GM12892 (cell line): ENCODE measurements at regions not wholly inside any gene's neighbourhood (a gene's known extent, or its start where the extent isn't known, plus 50 kb on each side); places are given as distances from the start of the nearest gene placed in this dataset.

Source experiments
- POLR2A ChIP-seq: IDR thresholded peaks from 2 replicates; pipeline ENCODE4 v1.6.1; 2011; ENCODE audit warnings: low read depth, low read length, control low read depth
- POLR2AphosphoS5 ChIP-seq: IDR thresholded peaks from 2 replicates; pipeline ENCODE4 v1.6.1; 2011; ENCODE audit warnings: low read depth, low read length, control low read depth
- TAF1 ChIP-seq: IDR thresholded peaks from 2 replicates; pipeline ENCODE4 v1.6.1; 2011; ENCODE audit warnings: low read depth, mild to moderate bottlenecking, control low read depth, low read length, borderline replicate concordance

- TF ChIP-seq POLR2AphosphoS5 (no peak), TAF1 (no peak), POLR2A (no peak)
Observed at GRCh38 chr1:221944247-221944870, 202.5 kb upstream of the DUSP10 start.
